Stimulated activated CD4-positive, alpha-beta T cell treated with anti-CD3 and anti-CD28 coated beads, Interleukin-12 subunit alpha, Interleukin-12 subunit beta, amount 100 ng/mL, for 48 hours (primary cell): ENCODE measurements at regions not wholly inside any gene's neighbourhood (a gene's known extent, or its start where the extent isn't known, plus 50 kb on each side); places are given as distances from the start of the nearest gene placed in this dataset.
"Not testable (repeated sequence)": the region's sequence is repeated elsewhere in the genome, so short reads cannot be mapped to it uniquely, and the experiment has no call there.

Source experiments
- DNase-seq, 3 donors: peaks; one replicate each; pipeline ENCODE4 v3.0.0-alpha.2; 2020; ENCODE audit warnings: low read depth in 2 of 3, low spot score in 1 of 3

- DNase-seq, result no peak
These were observed 347.4 kb upstream of the KLHL29 start for GRCh38 chr2:23037596-23037995.

GRCh38 chr2:23041443-23041842, 343.5 kb upstream of the KLHL29 start:
- no peak for DNase-seq

- no peak for DNase-seq
These were observed 342.6 kb upstream of the KLHL29 start for GRCh38 chr2:23042216-23042906.

GRCh38 chr2:23050388-23050787, 334.6 kb upstream of the KLHL29 start:
- no peak for DNase-seq

- DNase-seq, result no peak
These were observed 331.4 kb upstream of the KLHL29 start for GRCh38 chr2:23053601-23054000.

- DNase-seq, result no peak
These were observed 329.7 kb upstream of the KLHL29 start for GRCh38 chr2:23055251-23055650.

- DNase-seq, result not testable (repeated sequence)
These were observed 328.1 kb upstream of the KLHL29 start for GRCh38 chr2:23056846-23057245.

GRCh38 chr2:23058435-23058834, 326.5 kb upstream of the KLHL29 start:
- DNase-seq, result no peak

GRCh38 chr2:23065210-23065609, 319.8 kb upstream of the KLHL29 start:
- DNase-seq, result no peak

- DNase-seq, result no peak
These were observed 319.0 kb upstream of the KLHL29 start for GRCh38 chr2:23065936-23066335.

GRCh38 chr2:23066686-23067085, 318.3 kb upstream of the KLHL29 start:
- DNase-seq, result no peak

GRCh38 chr2:23069156-23069555, 315.8 kb upstream of the KLHL29 start:
- DNase-seq, result no peak

GRCh38 chr2:23069923-23070322, 315.1 kb upstream of the KLHL29 start:
- no peak for DNase-seq

GRCh38 chr2:23073056-23073455, 311.9 kb upstream of the KLHL29 start:
- DNase-seq, result no peak

- no peak for DNase-seq
These were observed 311.3 kb upstream of the KLHL29 start for GRCh38 chr2:23073671-23074070.

- DNase-seq, result no peak
These were observed 307.4 kb upstream of the KLHL29 start for GRCh38 chr2:23077596-23077995.

- DNase-seq, result no peak
These were observed 306.1 kb upstream of the KLHL29 start for GRCh38 chr2:23078784-23079434.

- no peak for DNase-seq
These were observed 301.0 kb upstream of the KLHL29 start for GRCh38 chr2:23083966-23084365.

GRCh38 chr2:23091019-23091418, 294.0 kb upstream of the KLHL29 start:
- DNase-seq, result no peak

GRCh38 chr2:23091900-23092299, 293.1 kb upstream of the KLHL29 start:
- no peak for DNase-seq

- DNase-seq, result no peak
These were observed 292.1 kb upstream of the KLHL29 start for GRCh38 chr2:23092831-23093230.

GRCh38 chr2:23093513-23093912, 291.5 kb upstream of the KLHL29 start:
- no peak for DNase-seq
